Stimulated activated CD4-positive, alpha-beta T cell treated with anti-CD3 and anti-CD28 coated beads, Interleukin-15, amount 100 ng/mL, for 48 hours (primary cell): ENCODE measurements at regions not wholly inside any gene's neighbourhood (a gene's known extent, or its start where the extent isn't known, plus 50 kb on each side); places are given as distances from the start of the nearest gene placed in this dataset.
A peak's percentile ranks its signal among the peaks of the same experiment; 100 is the strongest.
"Not testable (repeated sequence)": the region's sequence is repeated elsewhere in the genome, so short reads cannot be mapped to it uniquely, and the experiment has no call there.

ENCODE experiments used
- DNase-seq, 2 donors: peaks; one replicate each; pipeline ENCODE4 v3.0.0-alpha.2; 2020; ENCODE audit warnings: low read depth in 2 of 2

GRCh38 chr9:40592406-40592805 is 536.1 kb downstream of the FOXD4L6 start:
- DNase-seq = not testable (repeated sequence)

GRCh38 chr9:40591915-40592314 is 536.6 kb downstream of the FOXD4L6 start:
- DNase-seq = not testable (repeated sequence)

GRCh38 chr9:40587475-40588195 is 540.8 kb downstream of the FOXD4L6 start:
- DNase-seq = not testable (repeated sequence)

GRCh38 chr9:40584039-40584438 is 544.4 kb downstream of the FOXD4L6 start:
- DNase-seq = not testable (repeated sequence)

GRCh38 chr9:40583230-40583629 is 545.3 kb downstream of the FOXD4L6 start:
- DNase-seq = peak in 1 of 2 donors; percentile 6

GRCh38 chr9:40578908-40579307 is 549.6 kb downstream of the FOXD4L6 start:
- DNase-seq = not testable (repeated sequence)
